ENCODE measurements at regions not wholly inside any gene's neighbourhood (a gene's known extent, or its start where the extent isn't known, plus 50 kb on each side); places are given as distances from the start of the nearest gene placed in this dataset.

- TF ChIP-seq CTCF (IDR thresholded peaks at IDR 0.05): no peak
- no peak for TF ChIP-seq POLR2A (IDR thresholded peaks at IDR 0.05)
Observed at GRCh38 chr6:155970472-155970871, 514.8 kb upstream of the NOX3 start.

Measured in breast epithelium (tissue), 3 donors.